ENCODE measurements at regions not wholly inside any gene's neighbourhood (a gene's known extent, or its start where the extent isn't known, plus 50 kb on each side); places are given as distances from the start of the nearest gene placed in this dataset.

DNA sequence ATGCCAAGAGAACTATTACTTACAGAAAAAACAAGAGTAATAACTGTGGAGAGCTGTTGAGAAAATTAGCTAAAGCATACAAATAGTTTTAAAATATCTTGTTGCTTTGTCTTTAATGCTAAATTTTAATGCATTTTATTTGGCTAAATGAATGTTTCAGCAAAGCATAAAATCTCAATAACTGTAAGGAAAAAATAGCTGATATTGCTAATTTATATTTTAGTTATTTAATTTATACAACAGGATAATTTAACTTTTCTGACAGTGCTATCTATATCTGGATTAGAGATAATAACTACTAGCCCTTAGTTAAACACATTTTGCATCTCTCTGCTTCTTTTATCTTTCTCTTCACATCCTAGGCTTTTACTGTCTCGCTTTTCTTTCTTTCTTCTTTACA is 1014.9 kb upstream of the COX7C start:
- Histone ChIP-seq H3K4me2 (ENCODE audit: insufficient read depth, insufficient read length, low read length) (no peak overlapping the region), H4K91ac (ENCODE audit: insufficient read length, low read depth, low read length) (no peak overlapping the region), H3K9me3 (ENCODE audit: control insufficient read depth, low read depth, low read length) (no peaks in the 10 kb centered on the region), H3T11ph (ENCODE audit: low read length) (no peak overlapping the region), H3K23me2 (ENCODE audit: insufficient read length, low read depth, low read length, poor library complexity, severe bottlenecking) (no peaks in the 10 kb centered on the region), H3K27ac (ENCODE audit: insufficient read length, low read depth, low read length) (no peak overlapping the region), H2BK5ac (ENCODE audit: insufficient read length, low read length) (no peak overlapping the region), H4K5ac (ENCODE audit: insufficient read length, low read depth, low read length) (no peak overlapping the region), H2BK20ac (ENCODE audit: low read depth, low read length, poor library complexity, severe bottlenecking) (no peak overlapping the region), H2BK120ac (ENCODE audit: low read depth, low read length, poor library complexity, severe bottlenecking) (no peak overlapping the region), H2BK15ac (ENCODE audit: low read depth, low read length) (no peak overlapping the region), H3K18ac (ENCODE audit: insufficient read length, low read depth, low read length) (no peak overlapping the region), H3K4me1 (ENCODE audit: insufficient read depth, low read length) (no peaks in the 10 kb centered on the region), H3K4ac (ENCODE audit: low read depth, low read length) (no peak overlapping the region), H3K9ac (ENCODE audit: extremely low read depth, insufficient read length, low read length) (no peak overlapping the region), H4K20me1 (ENCODE audit: control insufficient read depth, insufficient read depth, insufficient read length) (no peaks in the 10 kb centered on the region), H2AK5ac (ENCODE audit: insufficient read length, low read length) (no peak overlapping the region), H3K27me3 (ENCODE audit: insufficient read depth, low read length) (no peaks in the 10 kb centered on the region), H3K79me2 (ENCODE audit: insufficient read depth, low read length) (no peaks in the 10 kb centered on the region), H3K79me1 (ENCODE audit: insufficient read depth, low read depth, low read length, poor library complexity, severe bottlenecking) (no peaks in the 10 kb centered on the region), H3K56ac (ENCODE audit: insufficient read length, low read depth, low read length) (no peak overlapping the region), H2BK12ac (ENCODE audit: insufficient read length, low read depth, low read length) (no peak overlapping the region), H4K8ac (replicated peaks; ENCODE audit: insufficient read length, low read depth, low read length) (no peak overlapping the region), H3K14ac (ENCODE audit: insufficient read depth, low read length) (no peak overlapping the region), H3K23ac (ENCODE audit: insufficient read length, low read depth, low read length) (no peak overlapping the region), H2AFZ (ENCODE audit: low read length) (no peak overlapping the region)
- H3K4me1 Mint-ChIP-seq: no peaks in the 10 kb centered on the region
- H3K36me3 Mint-ChIP-seq (ENCODE audit: insufficient read depth in 1 of 3, low read depth in 3 of 3): no peaks in the 10 kb centered on the region
- DNase-seq: no peak
- H3K27ac Mint-ChIP-seq: no peak overlapping the region
- TF ChIP-seq, protein P1, sequence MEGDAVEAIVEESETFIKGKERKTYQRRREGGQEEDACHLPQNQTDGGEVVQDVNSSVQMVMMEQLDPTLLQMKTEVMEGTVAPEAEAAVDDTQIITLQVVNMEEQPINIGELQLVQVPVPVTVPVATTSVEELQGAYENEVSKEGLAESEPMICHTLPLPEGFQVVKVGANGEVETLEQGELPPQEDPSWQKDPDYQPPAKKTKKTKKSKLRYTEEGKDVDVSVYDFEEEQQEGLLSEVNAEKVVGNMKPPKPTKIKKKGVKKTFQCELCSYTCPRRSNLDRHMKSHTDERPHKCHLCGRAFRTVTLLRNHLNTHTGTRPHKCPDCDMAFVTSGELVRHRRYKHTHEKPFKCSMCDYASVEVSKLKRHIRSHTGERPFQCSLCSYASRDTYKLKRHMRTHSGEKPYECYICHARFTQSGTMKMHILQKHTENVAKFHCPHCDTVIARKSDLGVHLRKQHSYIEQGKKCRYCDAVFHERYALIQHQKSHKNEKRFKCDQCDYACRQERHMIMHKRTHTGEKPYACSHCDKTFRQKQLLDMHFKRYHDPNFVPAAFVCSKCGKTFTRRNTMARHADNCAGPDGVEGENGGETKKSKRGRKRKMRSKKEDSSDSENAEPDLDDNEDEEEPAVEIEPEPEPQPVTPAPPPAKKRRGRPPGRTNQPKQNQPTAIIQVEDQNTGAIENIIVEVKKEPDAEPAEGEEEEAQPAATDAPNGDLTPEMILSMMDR (conservative IDR thresholded peaks at IDR 0.05): no peak
- no peaks in the 10 kb centered on the region for H3K9me3 Mint-ChIP-seq
- WGBS (ENCODE audit: extremely low coverage, insufficient read length, low lambda C conversion rate): 100% methylated on average over 1 of the region's 1 CpG
- H3K4me3 Mint-ChIP-seq: no peak overlapping the region
- no peaks in the 10 kb centered on the region for H3K27me3 Mint-ChIP-seq (ENCODE audit: low read depth)

Data from H9 (cell line).